H1 (cell line): ENCODE measurements at regions not wholly inside any gene's neighbourhood (a gene's known extent, or its start where the extent isn't known, plus 50 kb on each side); places are given as distances from the start of the nearest gene placed in this dataset.

Experiments used
- CTCF ChIA-PET: fragments of 300-600 bp; sonication (Branson Sonifier 250); formaldehyde crosslinking; loops from one replicate; lab custom pipeline; 2021; ENCODE audit not compliant: partially characterized antibody; lab: Charles Lee
- POLR2A ChIA-PET: fragments of 300-600 bp; sonication (Branson Sonifier 250); formaldehyde crosslinking; loops from one replicate; lab custom pipeline; 2021; ENCODE audit warnings: inconsistent platforms; ENCODE audit not compliant: partially characterized antibody; lab: Charles Lee
- DNase-seq, 2 experiments: peaks; one replicate each; pipeline versions ENCODE4 v3.0.0 to v3.0.0-alpha.2; 2010 to 2022; ENCODE audit warnings: low spot score in 2 of 2, low read depth in 1 of 2, mixed read lengths in 1 of 2
- FAIRE-seq: peaks from 2 replicates; lab custom pipeline; 2011; peaks lifted over from hg19 to GRCh38; lab: Jason Lieb, UNC
- H2AFZ ChIP-seq: 2 replicates; pipeline ENCODE4 v1.8.1; 2012; ENCODE audit warnings: low read length, inconsistent platforms
- H2AK5ac ChIP-seq: 2 replicates; pipeline ENCODE4 v1.6.1; 2013; ENCODE audit warnings: low read depth, low read length
- H2BK120ac ChIP-seq: replicated peaks from 2 replicates; pipeline ENCODE3; 2013; ENCODE audit warnings: low read depth, low read length, inconsistent platforms
- H2BK12ac ChIP-seq: 2 replicates; pipeline ENCODE4 v1.6.1; 2013; ENCODE audit warnings: low read depth, low read length
- H2BK15ac ChIP-seq: 2 replicates; pipeline ENCODE4 v1.6.1; 2013; ENCODE audit warnings: low read length
- H2BK20ac ChIP-seq: 2 replicates; pipeline ENCODE4 v1.6.1; 2013; ENCODE audit warnings: low read length
- H2BK5ac ChIP-seq: 2 replicates; pipeline ENCODE4 v1.6.1; 2013; ENCODE audit warnings: low read depth, low read length
- H3K14ac ChIP-seq: 2 replicates; pipeline ENCODE4 v1.6.1; 2013; ENCODE audit warnings: inconsistent platforms; ENCODE audit not compliant: insufficient read length
- H3K18ac ChIP-seq: 2 replicates; pipeline ENCODE4 v1.6.1; 2013; ENCODE audit warnings: low read length; ENCODE audit errors: extremely low read depth
- H3K23ac ChIP-seq: 2 replicates; pipeline ENCODE4 v1.6.1; 2013; ENCODE audit warnings: inconsistent platforms; ENCODE audit not compliant: insufficient read length
- H3K23me2 ChIP-seq: 2 replicates; pipeline ENCODE4 v1.6.1; 2013; ENCODE audit warnings: low read depth, low read length
- H3K27ac ChIP-seq: 2 replicates; pipeline ENCODE4 v1.6.1; 2011; ENCODE audit warnings: low read depth, low read length, inconsistent platforms
- H3K27me3 ChIP-seq, 4 experiments: replicated peaks in 1 of 4; 1 replicate in 1 of 4; 2 replicates in 3 of 4; pipeline versions ENCODE4 v1.6.1 to v1.8.1; 2011 to 2013; ENCODE audit warnings: low read length in 3 of 4, mild to moderate bottlenecking in 3 of 4, inconsistent platforms in 2 of 4, mixed read lengths in 2 of 4, moderate library complexity in 1 of 4; ENCODE audit not compliant: control insufficient read depth in 3 of 4, insufficient read depth in 3 of 4; ENCODE audit errors: extremely low read depth in 1 of 4
- H3K36me3 ChIP-seq, 4 experiments: 2 replicates each; pipeline versions ENCODE4 v1.6.1 to v1.8.1; 2011 to 2013; ENCODE audit warnings: mild to moderate bottlenecking in 4 of 4, low read length in 3 of 4, moderate library complexity in 2 of 4, control low read depth in 1 of 4, inconsistent platforms in 1 of 4; ENCODE audit not compliant: insufficient read depth in 4 of 4, control insufficient read depth in 2 of 4
- H3K4ac ChIP-seq: replicated peaks from 2 replicates; pipeline ENCODE3; 2013; ENCODE audit warnings: low read length, low read depth, mixed read lengths, inconsistent platforms; ENCODE audit not compliant: insufficient read length
- H3K4me1 ChIP-seq, 4 experiments: replicated peaks in 1 of 4; 1 replicate in 1 of 4; 2 replicates in 3 of 4; pipeline versions ENCODE4 v1.6.1 to v1.8.1; 2011 to 2013; ENCODE audit warnings: low read length in 3 of 4, inconsistent platforms in 2 of 4, mixed read lengths in 1 of 4; ENCODE audit not compliant: insufficient read depth in 4 of 4, control insufficient read depth in 3 of 4
- H3K4me2 ChIP-seq, 2 experiments: 2 replicates each; pipeline versions ENCODE4 v1.6.1 to v1.8.1; 2011 to 2013; ENCODE audit warnings: low read depth in 2 of 2, low read length in 2 of 2, control low read depth in 1 of 2, inconsistent platforms in 1 of 2, mild to moderate bottlenecking in 1 of 2; ENCODE audit not compliant: insufficient read depth in 1 of 2
- H3K4me3 ChIP-seq, 4 experiments: fragments of 200-600, 300-600 bp in 1 of 4; sonication (generic), shearing (Covaris generic), sonication (Bioruptor Twin) in 1 of 4; 2 replicates each; pipeline versions ENCODE4 v1.5.1 to v1.8.1; 2011 to 2016; ENCODE audit warnings: low read length in 4 of 4, low read depth in 3 of 4, control low read depth in 2 of 4, inconsistent platforms in 2 of 4, mild to moderate bottlenecking in 2 of 4, mixed read lengths in 1 of 4, moderate library complexity in 1 of 4; ENCODE audit not compliant: insufficient read depth in 2 of 4; ENCODE audit errors: extremely low read depth in 1 of 4
- H3K56ac ChIP-seq: replicated peaks from 2 replicates; pipeline ENCODE3; 2013; ENCODE audit warnings: low read depth, mild to moderate bottlenecking, mixed read lengths, low read length, inconsistent platforms; ENCODE audit not compliant: insufficient read length
- H3K79me1 ChIP-seq: 2 replicates; pipeline ENCODE4 v1.6.1; 2013; ENCODE audit warnings: low read depth, low read length, control low read depth
- H3K79me2 ChIP-seq, 2 experiments: 2 replicates each; pipeline versions ENCODE4 v1.6.1 to v1.8.1; 2012 to 2013; ENCODE audit warnings: low read length in 2 of 2, mild to moderate bottlenecking in 2 of 2, inconsistent platforms in 1 of 2; ENCODE audit not compliant: insufficient read depth in 2 of 2, control insufficient read depth in 1 of 2
- H3K9ac ChIP-seq, 4 experiments: replicated peaks in 1 of 4; 1 replicate in 1 of 4; 2 replicates in 3 of 4; pipeline versions ENCODE4 v1.6.1 to v1.8.1; 2011 to 2013; ENCODE audit warnings: low read depth in 3 of 4, low read length in 3 of 4, control low read depth in 2 of 4, mild to moderate bottlenecking in 2 of 4, moderate library complexity in 2 of 4, inconsistent platforms in 1 of 4; ENCODE audit errors: extremely low read depth in 1 of 4
- H3K9me3 ChIP-seq, 2 experiments: 2 replicates each; pipeline versions ENCODE4 v1.6.1 to v1.8.1; 2012 to 2013; ENCODE audit warnings: mild to moderate bottlenecking in 2 of 2, moderate library complexity in 2 of 2, control low read depth in 1 of 2, inconsistent platforms in 1 of 2, low read depth in 1 of 2, low read length in 1 of 2, mixed read lengths in 1 of 2; ENCODE audit not compliant: insufficient read depth in 2 of 2
- H4K20me1 ChIP-seq, 2 experiments: replicated peaks in 1 of 2; 2 replicates each; pipeline versions ENCODE3 to v1.8.1; 2011 to 2013; ENCODE audit warnings: inconsistent platforms in 2 of 2, low read length in 2 of 2, mild to moderate bottlenecking in 1 of 2; ENCODE audit not compliant: insufficient read depth in 2 of 2, control insufficient read depth in 1 of 2
- H4K5ac ChIP-seq: 2 replicates; pipeline ENCODE4 v1.6.1; 2013; ENCODE audit warnings: low read length, low read depth, mixed read lengths, inconsistent platforms; ENCODE audit not compliant: insufficient read length
- H4K8ac ChIP-seq: 2 replicates; pipeline ENCODE4 v1.8.0; 2013; ENCODE audit warnings: mild to moderate bottlenecking, moderate library complexity, low read length, inconsistent platforms; ENCODE audit not compliant: insufficient read depth; ENCODE audit errors: extremely low read depth
- H4K91ac ChIP-seq: replicated peaks from 2 replicates; pipeline ENCODE3; 2013; ENCODE audit warnings: low read length, mixed read lengths, inconsistent platforms; ENCODE audit not compliant: insufficient read length
- EGR1 ChIP-seq: IDR thresholded peaks from 2 replicates; pipeline ENCODE4 v1.6.1; 2011; ENCODE audit warnings: low read depth, low read length, borderline replicate concordance
- EP300 ChIP-seq, 2 experiments: IDR thresholded peaks; 1 replicate in 1 of 2; 2 replicates in 1 of 2; pipeline ENCODE4 v1.6.1; 2011 to 2012; ENCODE audit warnings: low read depth in 2 of 2, low read length in 2 of 2, mild to moderate bottlenecking in 2 of 2, borderline replicate concordance in 1 of 2, inconsistent platforms in 1 of 2, moderate library complexity in 1 of 2
- HDAC2 ChIP-seq, 2 experiments: fragments of 300-600 bp in 1 of 2; sonication (generic) in 1 of 2; IDR thresholded peaks; 2 replicates each; pipeline ENCODE4 v1.6.1; 2011 to 2012; ENCODE audit warnings: low read depth in 2 of 2, low read length in 2 of 2, mild to moderate bottlenecking in 2 of 2, moderate library complexity in 2 of 2, borderline replicate concordance in 1 of 2, inconsistent platforms in 1 of 2
- RAD21 ChIP-seq, 2 experiments: IDR thresholded peaks in 1 of 2; conservative IDR thresholded peaks in 1 of 2; 2 replicates each; pipeline ENCODE4 v1.6.1; 2011; ENCODE audit warnings: low read depth in 2 of 2, low read length in 2 of 2, improper control_type of control experiment in 1 of 2, inconsistent platforms in 1 of 2, mild to moderate bottlenecking in 1 of 2, moderate library complexity in 1 of 2
- TAF7 ChIP-seq: optimal IDR thresholded peaks from 2 replicates; pipeline ENCODE3; 2011; ENCODE audit warnings: low read depth, mild to moderate bottlenecking, inconsistent platforms, low read length, moderate library complexity, borderline replicate concordance
- WGBS, 2 experiments: shearing (Covaris generic) in 1 of 2; methylation state at CpG; one replicate each; pipeline versions ENCODE4 v1.1.6 to v1.1.7; 2013 to 2015; ENCODE audit warnings: low lambda C conversion rate in 2 of 2, mixed read lengths in 2 of 2, inconsistent platforms in 1 of 2, low coverage in 1 of 2, missing lambda C conversion rate in 1 of 2; ENCODE audit not compliant: insufficient replicate concordance in 2 of 2, insufficient coverage in 1 of 2, insufficient read length in 1 of 2; ENCODE audit errors: extremely low coverage in 1 of 2, missing lambda C conversion rate in 1 of 2; 5-methylcytosine and 5-hydroxymethylcytosine counted together

GRCh38 chr4:152032722-152033131 lies 271.9 kb upstream of the GATB start:
- no peaks in the 10 kb centered on the region for H3K79me1 ChIP-seq
- H4K8ac ChIP-seq, result no peak overlapping the region
- H3K9me3 ChIP-seq, result no peaks in the 10 kb centered on the region
- H3K23ac ChIP-seq, result no peak overlapping the region
- H3K4me1 ChIP-seq, result peaks cover 0 to 2% (median 0%) of the 10 kb centered on the region in 4 experiments; a peak in 1 of 7 replicates
- H3K36me3 ChIP-seq, result no peaks in the 10 kb centered on the region
- no peak overlapping the region for H2BK20ac ChIP-seq
- H3K4me3 ChIP-seq, result no peak overlapping the region
- TF ChIP-seq EP300 (IDR thresholded peaks at IDR 0.05; ENCODE audit: borderline replicate concordance in 1 of 2, low read depth in 2 of 2, low read length in 2 of 2) (no peak), EGR1 (no peak), HDAC2 (IDR thresholded peaks at IDR 0.05; ENCODE audit: borderline replicate concordance in 1 of 2, low read depth in 2 of 2, low read length in 2 of 2) (no peak), RAD21 (IDR thresholded peaks at IDR 0.05 in 1 of 2, conservative IDR thresholded peaks at IDR 0.05 in 1 of 2; ENCODE audit: low read depth in 2 of 2, low read length in 2 of 2) (no peak), TAF7 (no peak)
- POLR2A ChIA-PET, result no interaction called here
- 79% methylated on average over 1 of the region's 1 CpG; no CpG with 5 or more reads in 1 of the 2 experiments for WGBS, 2 experiments
- no peak overlapping the region for H2BK5ac ChIP-seq
- no peak overlapping the region for H2AK5ac ChIP-seq
- H4K20me1 ChIP-seq, result no peaks in the 10 kb centered on the region
- H3K79me2 ChIP-seq, result no peaks in the 10 kb centered on the region
- no peak overlapping the region for H3K9ac ChIP-seq
- no peak overlapping the region for H2AFZ ChIP-seq
- H3K4ac ChIP-seq, result no peak overlapping the region
- no peak overlapping the region for H3K18ac ChIP-seq
- no peak for FAIRE-seq
- no peak overlapping the region for H2BK120ac ChIP-seq
- no peak overlapping the region for H3K56ac ChIP-seq
- no peak overlapping the region for H2BK12ac ChIP-seq
- no peak overlapping the region for H2BK15ac ChIP-seq
- H3K4me2 ChIP-seq, result no peak overlapping the region
- H3K27ac ChIP-seq, result no peak overlapping the region
- no peak overlapping the region for H4K91ac ChIP-seq
- no peak for DNase-seq
- H3K23me2 ChIP-seq, result no peaks in the 10 kb centered on the region
- H3K14ac ChIP-seq, result no peak overlapping the region
- no peaks in the 10 kb centered on the region for H3K27me3 ChIP-seq
- no peak overlapping the region for H4K5ac ChIP-seq
- CTCF ChIA-PET, result no interaction called here
